Testis (tissue), 2 donors: ENCODE measurements at regions not wholly inside any gene's neighbourhood (a gene's known extent, or its start where the extent isn't known, plus 50 kb on each side); places are given as distances from the start of the nearest gene placed in this dataset.

Source experiments
- POLR2A ChIP-seq: fragments of 450-650 bp; IDR thresholded peaks from one replicate; pipeline ENCODE4 v1.6.1; 2017; ENCODE audit warnings: antibody characterized with exemption, mild to moderate bottlenecking, moderate library complexity
- TF ChIP-seq, protein P1 (sequence below), 3 experiments: fragments of 450-650 bp in 2 of 3; fragments of 200-600 bp in 1 of 3; sonication (generic) in 1 of 3; IDR thresholded peaks; one replicate each; pipeline ENCODE4 v1.5.1; 2016 to 2019; ENCODE audit warnings: antibody characterized with exemption in 3 of 3, mild to moderate bottlenecking in 2 of 3, moderate library complexity in 1 of 3

DNA sequence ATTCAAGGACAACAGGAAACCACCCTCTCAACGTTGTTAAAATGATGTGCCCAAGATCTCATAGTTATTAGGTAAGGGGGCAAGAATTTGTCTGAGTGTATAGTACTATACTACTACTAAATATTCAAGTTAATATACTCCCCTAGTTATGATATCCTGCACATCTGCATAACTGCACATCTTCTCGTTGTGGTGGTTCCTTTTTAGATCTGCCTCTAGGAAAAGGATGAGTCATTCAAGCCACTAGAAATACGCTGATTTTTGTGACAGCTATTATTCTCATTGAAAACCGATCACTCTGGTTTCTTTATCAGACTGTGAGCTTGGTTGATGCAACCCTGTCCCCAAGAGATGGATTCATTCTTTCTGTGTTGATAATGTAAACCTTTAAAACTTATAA is 1067.0 kb upstream of the FANCL start:
- TF ChIP-seq, protein P1, sequence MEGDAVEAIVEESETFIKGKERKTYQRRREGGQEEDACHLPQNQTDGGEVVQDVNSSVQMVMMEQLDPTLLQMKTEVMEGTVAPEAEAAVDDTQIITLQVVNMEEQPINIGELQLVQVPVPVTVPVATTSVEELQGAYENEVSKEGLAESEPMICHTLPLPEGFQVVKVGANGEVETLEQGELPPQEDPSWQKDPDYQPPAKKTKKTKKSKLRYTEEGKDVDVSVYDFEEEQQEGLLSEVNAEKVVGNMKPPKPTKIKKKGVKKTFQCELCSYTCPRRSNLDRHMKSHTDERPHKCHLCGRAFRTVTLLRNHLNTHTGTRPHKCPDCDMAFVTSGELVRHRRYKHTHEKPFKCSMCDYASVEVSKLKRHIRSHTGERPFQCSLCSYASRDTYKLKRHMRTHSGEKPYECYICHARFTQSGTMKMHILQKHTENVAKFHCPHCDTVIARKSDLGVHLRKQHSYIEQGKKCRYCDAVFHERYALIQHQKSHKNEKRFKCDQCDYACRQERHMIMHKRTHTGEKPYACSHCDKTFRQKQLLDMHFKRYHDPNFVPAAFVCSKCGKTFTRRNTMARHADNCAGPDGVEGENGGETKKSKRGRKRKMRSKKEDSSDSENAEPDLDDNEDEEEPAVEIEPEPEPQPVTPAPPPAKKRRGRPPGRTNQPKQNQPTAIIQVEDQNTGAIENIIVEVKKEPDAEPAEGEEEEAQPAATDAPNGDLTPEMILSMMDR (IDR thresholded peaks at IDR 0.05) = no peak
- TF ChIP-seq POLR2A = no peak
